H1 (cell line): ENCODE measurements at regions not wholly inside any gene's neighbourhood (a gene's known extent, or its start where the extent isn't known, plus 50 kb on each side); places are given as distances from the start of the nearest gene placed in this dataset.

Experiments
- CTCF ChIA-PET: fragments of 300-600 bp; sonication (Branson Sonifier 250); formaldehyde crosslinking; loops from one replicate; lab custom pipeline; 2021; ENCODE audit not compliant: partially characterized antibody; lab: Charles Lee
- POLR2A ChIA-PET: fragments of 300-600 bp; sonication (Branson Sonifier 250); formaldehyde crosslinking; loops from one replicate; lab custom pipeline; 2021; ENCODE audit warnings: inconsistent platforms; ENCODE audit not compliant: partially characterized antibody; lab: Charles Lee
- DNase-seq, 2 experiments: peaks; one replicate each; pipeline versions ENCODE4 v3.0.0 to v3.0.0-alpha.2; 2010 to 2022; ENCODE audit warnings: low spot score in 2 of 2, low read depth in 1 of 2, mixed read lengths in 1 of 2
- FAIRE-seq: peaks from 2 replicates; lab custom pipeline; 2011; peaks lifted over from hg19 to GRCh38; lab: Jason Lieb, UNC
- H2AFZ ChIP-seq: 2 replicates; pipeline ENCODE4 v1.8.1; 2012; ENCODE audit warnings: low read length, inconsistent platforms
- H2AK5ac ChIP-seq: 2 replicates; pipeline ENCODE4 v1.6.1; 2013; ENCODE audit warnings: low read depth, low read length
- H2BK120ac ChIP-seq: replicated peaks from 2 replicates; pipeline ENCODE3; 2013; ENCODE audit warnings: low read depth, low read length, inconsistent platforms
- H2BK12ac ChIP-seq: 2 replicates; pipeline ENCODE4 v1.6.1; 2013; ENCODE audit warnings: low read depth, low read length
- H2BK15ac ChIP-seq: 2 replicates; pipeline ENCODE4 v1.6.1; 2013; ENCODE audit warnings: low read length
- H2BK20ac ChIP-seq: 2 replicates; pipeline ENCODE4 v1.6.1; 2013; ENCODE audit warnings: low read length
- H2BK5ac ChIP-seq: 2 replicates; pipeline ENCODE4 v1.6.1; 2013; ENCODE audit warnings: low read depth, low read length
- H3K14ac ChIP-seq: 2 replicates; pipeline ENCODE4 v1.6.1; 2013; ENCODE audit warnings: inconsistent platforms; ENCODE audit not compliant: insufficient read length
- H3K18ac ChIP-seq: 2 replicates; pipeline ENCODE4 v1.6.1; 2013; ENCODE audit warnings: low read length; ENCODE audit errors: extremely low read depth
- H3K23ac ChIP-seq: 2 replicates; pipeline ENCODE4 v1.6.1; 2013; ENCODE audit warnings: inconsistent platforms; ENCODE audit not compliant: insufficient read length
- H3K23me2 ChIP-seq: 2 replicates; pipeline ENCODE4 v1.6.1; 2013; ENCODE audit warnings: low read depth, low read length
- H3K27ac ChIP-seq: 2 replicates; pipeline ENCODE4 v1.6.1; 2011; ENCODE audit warnings: low read depth, low read length, inconsistent platforms
- H3K27me3 ChIP-seq, 4 experiments: replicated peaks in 1 of 4; 1 replicate in 1 of 4; 2 replicates in 3 of 4; pipeline versions ENCODE4 v1.6.1 to v1.8.1; 2011 to 2013; ENCODE audit warnings: low read length in 3 of 4, mild to moderate bottlenecking in 3 of 4, inconsistent platforms in 2 of 4, mixed read lengths in 2 of 4, moderate library complexity in 1 of 4; ENCODE audit not compliant: control insufficient read depth in 3 of 4, insufficient read depth in 3 of 4; ENCODE audit errors: extremely low read depth in 1 of 4
- H3K36me3 ChIP-seq, 4 experiments: 2 replicates each; pipeline versions ENCODE4 v1.6.1 to v1.8.1; 2011 to 2013; ENCODE audit warnings: mild to moderate bottlenecking in 4 of 4, low read length in 3 of 4, moderate library complexity in 2 of 4, control low read depth in 1 of 4, inconsistent platforms in 1 of 4; ENCODE audit not compliant: insufficient read depth in 4 of 4, control insufficient read depth in 2 of 4
- H3K4ac ChIP-seq: replicated peaks from 2 replicates; pipeline ENCODE3; 2013; ENCODE audit warnings: low read length, low read depth, mixed read lengths, inconsistent platforms; ENCODE audit not compliant: insufficient read length
- H3K4me1 ChIP-seq, 4 experiments: replicated peaks in 1 of 4; 1 replicate in 1 of 4; 2 replicates in 3 of 4; pipeline versions ENCODE4 v1.6.1 to v1.8.1; 2011 to 2013; ENCODE audit warnings: low read length in 3 of 4, inconsistent platforms in 2 of 4, mixed read lengths in 1 of 4; ENCODE audit not compliant: insufficient read depth in 4 of 4, control insufficient read depth in 3 of 4
- H3K4me2 ChIP-seq, 2 experiments: 2 replicates each; pipeline versions ENCODE4 v1.6.1 to v1.8.1; 2011 to 2013; ENCODE audit warnings: low read depth in 2 of 2, low read length in 2 of 2, control low read depth in 1 of 2, inconsistent platforms in 1 of 2, mild to moderate bottlenecking in 1 of 2; ENCODE audit not compliant: insufficient read depth in 1 of 2
- H3K4me3 ChIP-seq, 4 experiments: fragments of 200-600, 300-600 bp in 1 of 4; sonication (generic), shearing (Covaris generic), sonication (Bioruptor Twin) in 1 of 4; 2 replicates each; pipeline versions ENCODE4 v1.5.1 to v1.8.1; 2011 to 2016; ENCODE audit warnings: low read length in 4 of 4, low read depth in 3 of 4, control low read depth in 2 of 4, inconsistent platforms in 2 of 4, mild to moderate bottlenecking in 2 of 4, mixed read lengths in 1 of 4, moderate library complexity in 1 of 4; ENCODE audit not compliant: insufficient read depth in 2 of 4; ENCODE audit errors: extremely low read depth in 1 of 4
- H3K56ac ChIP-seq: replicated peaks from 2 replicates; pipeline ENCODE3; 2013; ENCODE audit warnings: low read depth, mild to moderate bottlenecking, mixed read lengths, low read length, inconsistent platforms; ENCODE audit not compliant: insufficient read length
- H3K79me1 ChIP-seq: 2 replicates; pipeline ENCODE4 v1.6.1; 2013; ENCODE audit warnings: low read depth, low read length, control low read depth
- H3K79me2 ChIP-seq, 2 experiments: 2 replicates each; pipeline versions ENCODE4 v1.6.1 to v1.8.1; 2012 to 2013; ENCODE audit warnings: low read length in 2 of 2, mild to moderate bottlenecking in 2 of 2, inconsistent platforms in 1 of 2; ENCODE audit not compliant: insufficient read depth in 2 of 2, control insufficient read depth in 1 of 2
- H3K9ac ChIP-seq, 4 experiments: replicated peaks in 1 of 4; 1 replicate in 1 of 4; 2 replicates in 3 of 4; pipeline versions ENCODE4 v1.6.1 to v1.8.1; 2011 to 2013; ENCODE audit warnings: low read depth in 3 of 4, low read length in 3 of 4, control low read depth in 2 of 4, mild to moderate bottlenecking in 2 of 4, moderate library complexity in 2 of 4, inconsistent platforms in 1 of 4; ENCODE audit errors: extremely low read depth in 1 of 4
- H3K9me3 ChIP-seq, 2 experiments: 2 replicates each; pipeline versions ENCODE4 v1.6.1 to v1.8.1; 2012 to 2013; ENCODE audit warnings: mild to moderate bottlenecking in 2 of 2, moderate library complexity in 2 of 2, control low read depth in 1 of 2, inconsistent platforms in 1 of 2, low read depth in 1 of 2, low read length in 1 of 2, mixed read lengths in 1 of 2; ENCODE audit not compliant: insufficient read depth in 2 of 2
- H4K20me1 ChIP-seq, 2 experiments: replicated peaks in 1 of 2; 2 replicates each; pipeline versions ENCODE3 to v1.8.1; 2011 to 2013; ENCODE audit warnings: inconsistent platforms in 2 of 2, low read length in 2 of 2, mild to moderate bottlenecking in 1 of 2; ENCODE audit not compliant: insufficient read depth in 2 of 2, control insufficient read depth in 1 of 2
- H4K5ac ChIP-seq: 2 replicates; pipeline ENCODE4 v1.6.1; 2013; ENCODE audit warnings: low read length, low read depth, mixed read lengths, inconsistent platforms; ENCODE audit not compliant: insufficient read length
- H4K8ac ChIP-seq: 2 replicates; pipeline ENCODE4 v1.8.0; 2013; ENCODE audit warnings: mild to moderate bottlenecking, moderate library complexity, low read length, inconsistent platforms; ENCODE audit not compliant: insufficient read depth; ENCODE audit errors: extremely low read depth
- H4K91ac ChIP-seq: replicated peaks from 2 replicates; pipeline ENCODE3; 2013; ENCODE audit warnings: low read length, mixed read lengths, inconsistent platforms; ENCODE audit not compliant: insufficient read length
- CEBPB ChIP-seq: IDR thresholded peaks from 2 replicates; pipeline ENCODE4 v1.6.1; 2012; ENCODE audit warnings: low read depth, low read length
- CHD1 ChIP-seq: IDR thresholded peaks from 2 replicates; pipeline ENCODE4 v1.6.1; 2012; ENCODE audit warnings: low read depth, low read length, improper control_type of control experiment
- CREB1 ChIP-seq: IDR thresholded peaks from 2 replicates; pipeline ENCODE4 v1.6.1; 2012; ENCODE audit warnings: inconsistent platforms
- CTCF ChIP-seq, 3 experiments: IDR thresholded peaks; 1 replicate in 2 of 3; 2 replicates in 1 of 3; pipeline versions ENCODE4 v1.5.1 to v1.6.1; 2011; ENCODE audit warnings: low read length in 3 of 3, mild to moderate bottlenecking in 3 of 3, inconsistent platforms in 2 of 3, low read depth in 1 of 3, moderate library complexity in 1 of 3; ENCODE audit not compliant: insufficient read depth in 1 of 3; ENCODE audit errors: control extremely low read depth in 1 of 3
- FOSL1 ChIP-seq: IDR thresholded peaks from 2 replicates; pipeline ENCODE4 v1.6.1; 2011; ENCODE audit warnings: mild to moderate bottlenecking, low read depth, low read length, moderate library complexity; ENCODE audit not compliant: insufficient read depth
- HDAC6 ChIP-seq: IDR thresholded peaks from one replicate; pipeline ENCODE4 v1.7.1; 2012; ENCODE audit warnings: low read depth, mild to moderate bottlenecking, inconsistent platforms, low read length, moderate library complexity
- KDM1A ChIP-seq: fragments of 200-600, 300-600 bp; sonication (generic); IDR thresholded peaks from 2 replicates; pipeline ENCODE4 v1.7.1; 2016; ENCODE audit warnings: mild to moderate bottlenecking, low read length, borderline replicate concordance
- NANOG ChIP-seq: IDR thresholded peaks from 2 replicates; pipeline ENCODE4 v1.6.1; 2011; ENCODE audit warnings: low read length, low read depth, mild to moderate bottlenecking, inconsistent platforms; ENCODE audit not compliant: insufficient read depth, poor library complexity, severe bottlenecking
- SP2 ChIP-seq: IDR thresholded peaks from 2 replicates; pipeline ENCODE4 v1.6.1; 2012; ENCODE audit warnings: mild to moderate bottlenecking, low read length, inconsistent platforms
- SUZ12 ChIP-seq: fragments of 200-600 bp; sonication (generic); IDR thresholded peaks from 2 replicates; pipeline ENCODE4 v1.6.1; 2012; ENCODE audit warnings: mild to moderate bottlenecking, inconsistent platforms, low read length, moderate library complexity, mixed read lengths
- TCF12 ChIP-seq: IDR thresholded peaks from 2 replicates; pipeline ENCODE4 v1.6.1; 2011; ENCODE audit warnings: low read depth, mild to moderate bottlenecking, low read length
- TF ChIP-seq, protein P1 (sequence below): IDR thresholded peaks from 2 replicates; pipeline ENCODE4 v1.6.1; 2011; ENCODE audit warnings: low read length, improper control_type of control experiment

DNA sequence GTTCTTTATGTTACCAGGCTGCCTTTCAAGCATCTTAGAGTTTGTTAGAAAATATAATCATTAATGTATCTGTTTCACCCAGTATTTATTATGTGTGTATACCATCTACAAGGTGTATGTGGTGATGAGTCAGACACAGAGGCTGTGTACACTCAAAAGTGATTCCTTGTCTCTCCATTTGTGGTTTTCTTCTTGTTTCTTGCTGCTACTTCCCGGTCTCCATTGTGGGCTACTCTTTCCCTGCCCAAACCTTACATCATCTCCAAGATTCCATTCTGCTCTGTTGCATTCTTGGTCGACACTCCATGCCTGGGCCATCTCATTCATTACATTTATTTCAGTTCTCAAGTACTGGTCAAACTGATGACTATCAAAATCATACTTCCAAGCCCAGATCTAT is 182.2 kb upstream of the STXBP5 start (continued):
- TF ChIP-seq SP2 (no peak), CEBPB (no peak), FOSL1 (no peak)

GRCh38 chr6:147023148-147023547 is 181.1 kb upstream of the STXBP5 start:
- H3K4me3 ChIP-seq = no peak overlapping the region
- POLR2A ChIA-PET = no interaction called here
- H3K4me2 ChIP-seq = no peak overlapping the region
- H3K79me1 ChIP-seq = no peaks in the 10 kb centered on the region
- no peak overlapping the region for H2BK20ac ChIP-seq
- no peak overlapping the region for H4K5ac ChIP-seq
- H4K20me1 ChIP-seq = no peaks in the 10 kb centered on the region
- no peaks in the 10 kb centered on the region for H3K79me2 ChIP-seq
- no peak overlapping the region for H2AK5ac ChIP-seq
- no peaks in the 10 kb centered on the region for H3K4me1 ChIP-seq
- no peak overlapping the region for H4K8ac ChIP-seq
- no peaks in the 10 kb centered on the region for H3K23me2 ChIP-seq
- H3K23ac ChIP-seq = no peak overlapping the region
- H2BK15ac ChIP-seq = no peak overlapping the region
- no peak overlapping the region for H2BK5ac ChIP-seq
- H2BK120ac ChIP-seq = no peak overlapping the region
- H3K36me3 ChIP-seq = no peaks in the 10 kb centered on the region
- H2BK12ac ChIP-seq = no peak overlapping the region
- H3K18ac ChIP-seq = no peak overlapping the region
- H3K27me3 ChIP-seq = no peaks in the 10 kb centered on the region
- no peaks in the 10 kb centered on the region for H3K9me3 ChIP-seq
- no peak overlapping the region for H3K27ac ChIP-seq
- CTCF ChIA-PET = no interaction called here
- no peak overlapping the region for H3K4ac ChIP-seq
- H3K9ac ChIP-seq = no peak overlapping the region
- H3K56ac ChIP-seq = no peak overlapping the region
- no peak overlapping the region for H3K14ac ChIP-seq
- no peak overlapping the region for H2AFZ ChIP-seq
- H4K91ac ChIP-seq = no peak overlapping the region
- no peak for FAIRE-seq
- no peak for DNase-seq
- no peak for TF ChIP-seq KDM1A
- TF ChIP-seq CHD1 = no peak
- TF ChIP-seq TCF12 = no peak
- no peak for TF ChIP-seq CREB1
- TF ChIP-seq, protein P1, sequence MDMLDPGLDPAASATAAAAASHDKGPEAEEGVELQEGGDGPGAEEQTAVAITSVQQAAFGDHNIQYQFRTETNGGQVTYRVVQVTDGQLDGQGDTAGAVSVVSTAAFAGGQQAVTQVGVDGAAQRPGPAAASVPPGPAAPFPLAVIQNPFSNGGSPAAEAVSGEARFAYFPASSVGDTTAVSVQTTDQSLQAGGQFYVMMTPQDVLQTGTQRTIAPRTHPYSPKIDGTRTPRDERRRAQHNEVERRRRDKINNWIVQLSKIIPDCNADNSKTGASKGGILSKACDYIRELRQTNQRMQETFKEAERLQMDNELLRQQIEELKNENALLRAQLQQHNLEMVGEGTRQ = no peak
- no peak for TF ChIP-seq CTCF (IDR thresholded peaks at IDR 0.05; ENCODE audit: control extremely low read depth in 1 of 3, insufficient read depth in 1 of 3, low read depth in 1 of 3, low read length in 3 of 3)
- no peak for TF ChIP-seq HDAC6
- no peak for TF ChIP-seq SUZ12
- TF ChIP-seq NANOG = no peak
